Endodermal cell (in vitro differentiated cells): ENCODE measurements at regions not wholly inside any gene's neighbourhood (a gene's known extent, or its start where the extent isn't known, plus 50 kb on each side); places are given as distances from the start of the nearest gene placed in this dataset.

ENCODE experiments used
- DNase-seq: peaks from one replicate; pipeline ENCODE4 v3.0.0-alpha.2; 2017
- H3K27ac ChIP-seq: 2 replicates; pipeline ENCODE4 v1.5.1; 2013; ENCODE audit warnings: mild to moderate bottlenecking, low read depth, low read length, moderate library complexity
- H3K27me3 ChIP-seq: 2 replicates; pipeline ENCODE4 v1.6.1; 2013; ENCODE audit warnings: mild to moderate bottlenecking, low read length, moderate library complexity; ENCODE audit not compliant: insufficient read depth, control insufficient read depth, poor library complexity, severe bottlenecking
- H3K36me3 ChIP-seq: 2 replicates; pipeline ENCODE4 v1.7.0; 2013; ENCODE audit warnings: mild to moderate bottlenecking, low read length, moderate library complexity; ENCODE audit not compliant: control insufficient read depth, insufficient read depth
- H3K4me1 ChIP-seq: one replicate; pipeline ENCODE4 v1.7.0; 2013; ENCODE audit warnings: low read length; ENCODE audit not compliant: control insufficient read depth, insufficient read depth
- H3K4me3 ChIP-seq: 2 replicates; pipeline ENCODE4 v1.5.1; 2013; ENCODE audit warnings: mild to moderate bottlenecking, low read length, moderate library complexity
- H3K9ac ChIP-seq: 2 replicates; pipeline ENCODE4 v1.6.1; 2013; ENCODE audit warnings: mild to moderate bottlenecking, low read length, moderate library complexity; ENCODE audit not compliant: poor library complexity, severe bottlenecking; ENCODE audit errors: extremely low read depth
- H3K9me3 ChIP-seq: 2 replicates; pipeline ENCODE4 v1.6.1; 2013; ENCODE audit warnings: mild to moderate bottlenecking, low read length, moderate library complexity; ENCODE audit not compliant: control insufficient read depth
- H3K27ac Mint-ChIP-seq: 2 replicates; pipeline ENCODE4 v1.8.0; 2020; ENCODE audit warnings: mixed read lengths
- H3K27me3 Mint-ChIP-seq: 2 replicates; pipeline ENCODE4 v1.8.0; 2021; ENCODE audit warnings: mild to moderate bottlenecking, mixed read lengths; ENCODE audit not compliant: insufficient read depth
- H3K36me3 Mint-ChIP-seq: 2 replicates; pipeline ENCODE4 v1.8.0; 2020; ENCODE audit warnings: low read depth, mixed read lengths
- H3K4me1 Mint-ChIP-seq: 2 replicates; pipeline ENCODE4 v1.8.0; 2020; ENCODE audit warnings: mixed read lengths
- H3K4me3 Mint-ChIP-seq: 2 replicates; pipeline ENCODE4 v1.8.0; 2020; ENCODE audit warnings: mild to moderate bottlenecking, moderate library complexity, mixed read lengths
- H3K9me3 Mint-ChIP-seq: 2 replicates; pipeline ENCODE4 v1.8.0; 2020; ENCODE audit warnings: mild to moderate bottlenecking, mixed read lengths
- CTCF ChIP-seq: fragments of 200-600 bp; sonication (generic); conservative IDR thresholded peaks from 2 replicates; pipeline ENCODE4 v1.5.0; 2021; ENCODE audit warnings: antibody characterized with exemption, mild to moderate bottlenecking
- WGBS, 2 experiments: methylation state at CpG; one replicate each; pipeline versions ENCODE4 v1.1.5 to v1.1.7; 2013; ENCODE audit warnings: missing lambda C conversion rate in 2 of 2, mixed read lengths in 1 of 2; ENCODE audit not compliant: insufficient coverage in 1 of 2, insufficient read length in 1 of 2; 5-methylcytosine and 5-hydroxymethylcytosine counted together

- Histone ChIP-seq H3K27ac (no peak overlapping the region), H3K4me1 (peaks cover 11% of the 10 kb centered on the region), H3K36me3 (no peaks in the 10 kb centered on the region), H3K4me3 (peak overlapping the region; percentile 50), H3K9me3 (peaks cover 30% of the 10 kb centered on the region), H3K9ac (peak overlapping the region; percentile 39), H3K27me3 (no peaks in the 10 kb centered on the region)
- Mint-ChIP-seq H3K4me3 (peak overlapping the region; percentile 20), H3K9me3 (peaks cover 22% of the 10 kb centered on the region), H3K27me3 (no peaks in the 10 kb centered on the region), H3K4me1 (peaks cover 39% of the 10 kb centered on the region), H3K27ac (peak overlapping the region; percentile 84), H3K36me3 (peaks cover 15% of the 10 kb centered on the region)
- TF ChIP-seq CTCF, result no peak
- no CpG with 5 or more reads among the region's 1 CpG for WGBS, 2 experiments
- no peak for DNase-seq
These were observed 771.0 kb downstream of the PDCD6IP start for GRCh38 chr3:34569437-34569836.

- peaks cover 39% of the 10 kb centered on the region for H3K4me1 Mint-ChIP-seq
- Histone ChIP-seq H3K9ac (peak overlapping the region; percentile 14), H3K27me3 (no peaks in the 10 kb centered on the region), H3K9me3 (peaks cover 14% of the 10 kb centered on the region), H3K36me3 (no peaks in the 10 kb centered on the region), H3K27ac (no peak overlapping the region), H3K4me1 (peaks cover 11% of the 10 kb centered on the region), H3K4me3 (peak overlapping the region; percentile 25)
- no peak overlapping the region for H3K4me3 Mint-ChIP-seq
- peaks cover 7% of the 10 kb centered on the region for H3K9me3 Mint-ChIP-seq
- no peaks in the 10 kb centered on the region for H3K27me3 Mint-ChIP-seq
- no peak for DNase-seq
- H3K36me3 Mint-ChIP-seq, result peaks cover 7% of the 10 kb centered on the region
- no peak overlapping the region for H3K27ac Mint-ChIP-seq
- TF ChIP-seq CTCF, result no peak
- 79 to 83% methylated on average over 2 to 4 of the region's 4 CpGs for WGBS, 2 experiments
These were observed 772.7 kb downstream of the PDCD6IP start for GRCh38 chr3:34570916-34571705.

- peaks cover under 1% of the 10 kb centered on the region for H3K36me3 Mint-ChIP-seq
- H3K27ac Mint-ChIP-seq, result no peak overlapping the region
- H3K4me1 ChIP-seq, result peaks cover 11% of the 10 kb centered on the region
- H3K9me3 ChIP-seq, result peaks cover 8% of the 10 kb centered on the region
- H3K27me3 ChIP-seq, result no peaks in the 10 kb centered on the region
- H3K9ac ChIP-seq, result peak overlapping the region; percentile 14
- no peaks in the 10 kb centered on the region for H3K27me3 Mint-ChIP-seq
- H3K9me3 Mint-ChIP-seq, result peaks cover under 1% of the 10 kb centered on the region
- no peak for DNase-seq
- H3K4me3 Mint-ChIP-seq, result no peak overlapping the region
- peak overlapping the region; percentile 25 for H3K4me3 ChIP-seq
- H3K36me3 ChIP-seq, result no peaks in the 10 kb centered on the region
- no peak overlapping the region for H3K27ac ChIP-seq
- 91% methylated on average over 1 of the region's 1 CpG; no CpG with 5 or more reads in 1 of the 2 experiments for WGBS, 2 experiments
- no peak for TF ChIP-seq CTCF
- peaks cover 37% of the 10 kb centered on the region for H3K4me1 Mint-ChIP-seq
These were observed 773.3 kb downstream of the PDCD6IP start for GRCh38 chr3:34571714-34572113.
